ENCODE measurements at regions not wholly inside any gene's neighbourhood (a gene's known extent, or its start where the extent isn't known, plus 50 kb on each side); places are given as distances from the start of the nearest gene placed in this dataset.

GRCh38 chr1:30176477-30176876, 546.9 kb downstream of the MATN1 start:
- no peak overlapping the region for H3K4me3 ChIP-seq (ENCODE audit: low read depth, low read length)
- no peak for DNase-seq (ENCODE audit: low read depth)
- TF ChIP-seq POLR2A (IDR thresholded peaks at IDR 0.05; ENCODE audit: extremely low read depth, insufficient read length) (no peak), CTCF (IDR thresholded peaks at IDR 0.05; ENCODE audit: low read depth, low read length) (no peak), MYC (IDR thresholded peaks at IDR 0.05; ENCODE audit: low read depth, low read length) (no peak), MAX (IDR thresholded peaks at IDR 0.05; ENCODE audit: low read depth, low read length) (no peak)

GRCh38 chr1:30174499-30174898, 548.9 kb downstream of the MATN1 start:
- TF ChIP-seq CTCF (IDR thresholded peaks at IDR 0.05; ENCODE audit: low read depth, low read length) (no peak), MYC (IDR thresholded peaks at IDR 0.05; ENCODE audit: low read depth, low read length) (no peak), MAX (IDR thresholded peaks at IDR 0.05; ENCODE audit: low read depth, low read length) (no peak), POLR2A (IDR thresholded peaks at IDR 0.05; ENCODE audit: extremely low read depth, insufficient read length) (no peak)

GRCh38 chr1:30173560-30173959, 549.8 kb downstream of the MATN1 start:
- no peak for DNase-seq (ENCODE audit: low read depth)
- TF ChIP-seq MYC (IDR thresholded peaks at IDR 0.05; ENCODE audit: low read depth, low read length) (no peak), MAX (IDR thresholded peaks at IDR 0.05; ENCODE audit: low read depth, low read length) (no peak), POLR2A (IDR thresholded peaks at IDR 0.05; ENCODE audit: extremely low read depth, insufficient read length) (no peak), CTCF (IDR thresholded peaks at IDR 0.05; ENCODE audit: low read depth, low read length) (no peak)
- H3K4me3 ChIP-seq (ENCODE audit: low read depth, low read length): no peak overlapping the region

More at GRCh38 chr1:30174499-30174898, 548.9 kb downstream of the MATN1 start:
- no peak overlapping the region for H3K4me3 ChIP-seq (ENCODE audit: low read depth, low read length)
- DNase-seq (ENCODE audit: low read depth): no peak

- H3K4me3 ChIP-seq (ENCODE audit: low read depth, low read length): no peak overlapping the region
- DNase-seq (ENCODE audit: low read depth): no peak
- TF ChIP-seq CTCF (IDR thresholded peaks at IDR 0.05; ENCODE audit: low read depth, low read length): no peak
- no peak for TF ChIP-seq MAX (IDR thresholded peaks at IDR 0.05; ENCODE audit: low read depth, low read length)
- TF ChIP-seq POLR2A (IDR thresholded peaks at IDR 0.05; ENCODE audit: extremely low read depth, insufficient read length): no peak
- TF ChIP-seq MYC (IDR thresholded peaks at IDR 0.05; ENCODE audit: low read depth, low read length): no peak
Measured at GRCh38 chr1:30172757-30173156, 550.6 kb downstream of the MATN1 start.

- no peak overlapping the region for H3K4me3 ChIP-seq (ENCODE audit: low read depth, low read length)
- TF ChIP-seq CTCF (IDR thresholded peaks at IDR 0.05; ENCODE audit: low read depth, low read length) (no peak), MYC (IDR thresholded peaks at IDR 0.05; ENCODE audit: low read depth, low read length) (no peak), POLR2A (IDR thresholded peaks at IDR 0.05; ENCODE audit: extremely low read depth, insufficient read length) (no peak), MAX (IDR thresholded peaks at IDR 0.05; ENCODE audit: low read depth, low read length) (no peak)
- no peak for DNase-seq (ENCODE audit: low read depth)
Measured at GRCh38 chr1:30172299-30172694, 551.1 kb downstream of the MATN1 start.

Measured in NB4 (cell line).